Endothelial cell of umbilical vein (primary cell): ENCODE measurements at regions not wholly inside any gene's neighbourhood (a gene's known extent, or its start where the extent isn't known, plus 50 kb on each side); places are given as distances from the start of the nearest gene placed in this dataset.

Source experiments
- BruUV-seq: library from RNA; stranded (reverse); fragments of 400-500 nt; replicated peaks from 2 replicates; lab custom pipeline; 2021; lab: Mats Ljungman, UMichigan
- CTCF ChIA-PET: fragments of 300-600, 350-600 bp; sonication (Branson Sonifier 250); formaldehyde crosslinking; loops from one replicate; lab custom pipeline; 2021; ENCODE audit warnings: antibody characterized with exemption, inconsistent platforms; lab: Charles Lee
- POLR2A ChIA-PET: fragments of 300-600, 350-600 bp; sonication (Branson Sonifier 250); formaldehyde crosslinking; loops from one replicate; lab custom pipeline; 2021; ENCODE audit warnings: antibody characterized with exemption, inconsistent platforms; lab: Charles Lee
- DNase-seq: peaks from one replicate; pipeline ENCODE4 v3.0.0-alpha.2; 2011; ENCODE audit warnings: low read depth, low spot score
- FAIRE-seq: peaks from 2 replicates; lab custom pipeline; 2011; peaks lifted over from hg19 to GRCh38; lab: Jason Lieb, UNC
- H2AFZ ChIP-seq: 2 replicates; pipeline ENCODE4 v1.6.0; 2012; ENCODE audit warnings: low read depth, low read length, control low read depth, inconsistent platforms
- H3K27ac ChIP-seq: 2 replicates; pipeline ENCODE4 v1.5.1; 2011; ENCODE audit warnings: low read depth, mild to moderate bottlenecking, control low read depth, low read length, moderate library complexity; ENCODE audit not compliant: insufficient read depth
- H3K27me3 ChIP-seq, 2 experiments: 2 replicates each; pipeline versions ENCODE4 v1.6.0 to v1.6.1; 2011; ENCODE audit warnings: low read length in 2 of 2, mixed read lengths in 1 of 2; ENCODE audit not compliant: control insufficient read depth in 2 of 2, insufficient read depth in 2 of 2
- H3K36me3 ChIP-seq, 2 experiments: 2 replicates in 1 of 2; 3 replicates in 1 of 2; pipeline ENCODE4 v1.5.1; 2011; ENCODE audit warnings: low read length in 2 of 2, mild to moderate bottlenecking in 1 of 2, moderate library complexity in 1 of 2; ENCODE audit not compliant: control insufficient read depth in 2 of 2, insufficient read depth in 2 of 2; ENCODE audit errors: extremely low read depth in 1 of 2
- H3K4me1 ChIP-seq: 3 replicates; pipeline ENCODE4 v1.5.1; 2011; ENCODE audit warnings: mild to moderate bottlenecking, low read length; ENCODE audit not compliant: control insufficient read depth, insufficient read depth; ENCODE audit errors: extremely low read depth
- H3K4me2 ChIP-seq: 2 replicates; pipeline ENCODE4 v1.6.1; 2011; ENCODE audit warnings: low read length, control low read depth, mixed read lengths; ENCODE audit not compliant: insufficient read depth
- H3K4me3 ChIP-seq, 3 experiments: fragments of 200-600 bp in 1 of 3; sonication (generic), shearing (Covaris generic) in 1 of 3; replicated peaks in 1 of 3; 2 replicates each; pipeline ENCODE4 v1.5.1; 2011 to 2016; ENCODE audit warnings: control low read depth in 3 of 3, low read length in 3 of 3, mild to moderate bottlenecking in 2 of 3, inconsistent platforms in 1 of 3, low read depth in 1 of 3, moderate library complexity in 1 of 3; ENCODE audit not compliant: insufficient read depth in 1 of 3
- H3K79me2 ChIP-seq: 2 replicates; pipeline ENCODE4 v1.6.0; 2012; ENCODE audit warnings: low read length, inconsistent platforms; ENCODE audit not compliant: control insufficient read depth, insufficient read depth
- H3K9ac ChIP-seq: replicated peaks from 2 replicates; pipeline ENCODE3; 2011; ENCODE audit warnings: low read length, control low read depth; ENCODE audit not compliant: insufficient read depth; ENCODE audit errors: extremely low read depth
- H3K9me1 ChIP-seq: replicated peaks from 3 replicates; pipeline ENCODE4 v1.6.0; 2011; ENCODE audit warnings: mild to moderate bottlenecking, low read length; ENCODE audit not compliant: control insufficient read depth, insufficient read depth; ENCODE audit errors: extremely low read depth
- H3K9me3 ChIP-seq: replicated peaks from 2 replicates; pipeline ENCODE4 v1.5.1; 2012; ENCODE audit warnings: low read length, inconsistent platforms; ENCODE audit not compliant: control insufficient read depth, insufficient read depth
- H4K20me1 ChIP-seq: replicated peaks from 2 replicates; pipeline ENCODE3; 2011; ENCODE audit warnings: mild to moderate bottlenecking, low read length; ENCODE audit not compliant: control insufficient read depth, insufficient read depth; ENCODE audit errors: extremely low read depth
- CTCF ChIP-seq, 2 donors: IDR thresholded peaks; 1 replicate in 1 of 2; 2 replicates in 1 of 2; pipeline ENCODE4 v1.5.1; 2011; ENCODE audit warnings: low read length in 2 of 2, mild to moderate bottlenecking in 2 of 2, moderate library complexity in 2 of 2, control low read depth in 1 of 2, inconsistent platforms in 1 of 2, low read depth in 1 of 2; ENCODE audit not compliant: insufficient read depth in 1 of 2; ENCODE audit errors: extremely low read depth in 1 of 2
- EZH2 ChIP-seq: IDR thresholded peaks from 2 replicates; pipeline ENCODE4 v1.6.1; 2012; ENCODE audit warnings: borderline replicate concordance, low read depth, mild to moderate bottlenecking, moderate library complexity, low read length, inconsistent platforms; ENCODE audit not compliant: severe bottlenecking
- JUN ChIP-seq: IDR thresholded peaks from 2 replicates; pipeline ENCODE4 v1.6.1; 2011; ENCODE audit warnings: borderline replicate concordance, low read depth; ENCODE audit not compliant: insufficient read length, insufficient read depth
- MYC ChIP-seq: IDR thresholded peaks from one replicate; pipeline ENCODE4 v1.6.1; 2011; ENCODE audit warnings: mild to moderate bottlenecking, low read depth, low read length
- POLR2AphosphoS5 ChIP-seq: IDR thresholded peaks from 2 replicates; pipeline ENCODE4 v1.6.1; 2012; ENCODE audit warnings: low read depth, mild to moderate bottlenecking, control low read depth, low read length, moderate library complexity; ENCODE audit not compliant: insufficient read depth
- dilution Hi-C: fragments of 300-500 bp; cut with MboI; formaldehyde crosslinking; loops from one replicate; pipeline ENCODE4 v1.15.0; 2019; ENCODE audit warnings: low sequenced_read_pairs; ENCODE audit not compliant: extremely low pct_ligation_motif_present
- intact Hi-C: fragments of 100-400 bp; cut with micrococcal nuclease; formaldehyde crosslinking; loops from one replicate; pipeline ENCODE4 v1.10.0; 2022
- TF ChIP-seq, protein P1 (sequence below): IDR thresholded peaks from 2 replicates; pipeline ENCODE4 v1.6.1; 2011; ENCODE audit not compliant: insufficient read depth, insufficient read length

GRCh38 chr15:72845981-72846383 lies 62.4 kb upstream of the ADPGK start:
- Histone ChIP-seq H3K36me3 (no peaks in the 10 kb centered on the region), H3K4me3 (no peak overlapping the region), H3K9ac (no peak overlapping the region), H3K27me3 (peaks cover 0 to 2% of the 10 kb centered on the region in 2 experiments), H4K20me1 (no peaks in the 10 kb centered on the region), H2AFZ (no peak overlapping the region), H3K4me1 (no peaks in the 10 kb centered on the region), H3K4me2 (no peak overlapping the region), H3K79me2 (no peaks in the 10 kb centered on the region), H3K9me3 (no peaks in the 10 kb centered on the region), H3K27ac (no peak overlapping the region), H3K9me1 (no peaks in the 10 kb centered on the region)
- DNase-seq = no peak
- ChIA-PET CTCF (no interaction called here), POLR2A (no interaction called here)
- dilution Hi-C loops (no loop called here), intact Hi-C loops (no loop called here)
- no peak for FAIRE-seq
- TF ChIP-seq, protein P1, sequence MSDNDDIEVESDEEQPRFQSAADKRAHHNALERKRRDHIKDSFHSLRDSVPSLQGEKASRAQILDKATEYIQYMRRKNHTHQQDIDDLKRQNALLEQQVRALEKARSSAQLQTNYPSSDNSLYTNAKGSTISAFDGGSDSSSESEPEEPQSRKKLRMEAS = no peak
- TF ChIP-seq MYC (no peak), JUN (no peak), POLR2AphosphoS5 (no peak), EZH2 (no peak), CTCF (IDR thresholded peaks at IDR 0.05; ENCODE audit: extremely low read depth in 1 of 2, insufficient read depth in 1 of 2, low read depth in 1 of 2, low read length in 2 of 2) (no peak)
- no TSS peak for BruUV-seq
